BE2C (cell line): ENCODE measurements at regions not wholly inside any gene's neighbourhood (a gene's known extent, or its start where the extent isn't known, plus 50 kb on each side); places are given as distances from the start of the nearest gene placed in this dataset.

Source experiments
- DNase-seq: peaks from one replicate; pipeline ENCODE4 v3.0.0-alpha.2; 2020
- H3K27me3 ChIP-seq: fragments of 250-450 bp; sonication (Bioruptor Pico); 2 replicates; pipeline ENCODE4 v1.5.1; 2020; ENCODE audit warnings: mild to moderate bottlenecking
- H3K36me3 ChIP-seq: fragments of 250-450 bp; sonication (Bioruptor Pico); 2 replicates; pipeline ENCODE4 v1.5.1; 2020; ENCODE audit warnings: mild to moderate bottlenecking
- H3K4me1 ChIP-seq: fragments of 250-450 bp; sonication (Bioruptor Pico); 2 replicates; pipeline ENCODE4 v1.5.1; 2020
- H3K4me3 ChIP-seq: 2 replicates; pipeline ENCODE4 v1.5.1; 2011; ENCODE audit warnings: low read depth, low read length
- H3K9me3 ChIP-seq: fragments of 250-450 bp; sonication (Bioruptor Pico); 2 replicates; pipeline ENCODE4 v1.5.1; 2020
- CTCF ChIP-seq: IDR thresholded peaks from 2 replicates; pipeline ENCODE4 v1.5.1; 2012; ENCODE audit warnings: mild to moderate bottlenecking, low read depth, low read length

- H3K27me3 ChIP-seq, result no peaks in the 10 kb centered on the region
- no peaks in the 10 kb centered on the region for H3K9me3 ChIP-seq
- H3K36me3 ChIP-seq, result no peaks in the 10 kb centered on the region
- peaks cover 5% of the 10 kb centered on the region; the same call in 1 of the 2 replicates for H3K4me1 ChIP-seq
- DNase-seq, result no peak
- H3K4me3 ChIP-seq, result no peak overlapping the region
- no peak for TF ChIP-seq CTCF
Observed at GRCh38 chr12:86658303-86658702, 402.1 kb upstream of the MGAT4C start.

- no peaks in the 10 kb centered on the region for H3K9me3 ChIP-seq
- no peak for TF ChIP-seq CTCF
- H3K4me3 ChIP-seq, result no peak overlapping the region
- DNase-seq, result no peak
- H3K27me3 ChIP-seq, result no peaks in the 10 kb centered on the region
- no peaks in the 10 kb centered on the region for H3K4me1 ChIP-seq
- no peaks in the 10 kb centered on the region for H3K36me3 ChIP-seq
Observed at GRCh38 chr12:86647800-86648199, 391.6 kb upstream of the MGAT4C start.

- Histone ChIP-seq H3K4me1 (no peaks in the 10 kb centered on the region), H3K27me3 (no peaks in the 10 kb centered on the region), H3K9me3 (no peaks in the 10 kb centered on the region; the same call in 1 of the 2 replicates), H3K36me3 (no peaks in the 10 kb centered on the region), H3K4me3 (no peak overlapping the region)
- TF ChIP-seq CTCF, result no peak
- DNase-seq, result no peak
Observed at GRCh38 chr12:86634456-86635410, 378.5 kb upstream of the MGAT4C start.

- TF ChIP-seq CTCF, result no peak
- Histone ChIP-seq H3K9me3 (no peaks in the 10 kb centered on the region), H3K36me3 (no peaks in the 10 kb centered on the region), H3K4me1 (no peaks in the 10 kb centered on the region), H3K4me3 (no peak overlapping the region), H3K27me3 (no peaks in the 10 kb centered on the region)
- DNase-seq, result no peak
Observed at GRCh38 chr12:86627001-86627400, 370.8 kb upstream of the MGAT4C start.

- TF ChIP-seq CTCF, result no peak
- no peaks in the 10 kb centered on the region for H3K9me3 ChIP-seq
- no peaks in the 10 kb centered on the region for H3K27me3 ChIP-seq
- H3K36me3 ChIP-seq, result no peaks in the 10 kb centered on the region
- H3K4me3 ChIP-seq, result no peak overlapping the region
- no peak for DNase-seq
- no peaks in the 10 kb centered on the region; the same call in 1 of the 2 replicates for H3K4me1 ChIP-seq
Observed at GRCh38 chr12:86623267-86623666, 367.1 kb upstream of the MGAT4C start.

GRCh38 chr12:86621957-86622356 is 365.8 kb upstream of the MGAT4C start:
- H3K27me3 ChIP-seq, result no peaks in the 10 kb centered on the region
- no peaks in the 10 kb centered on the region for H3K9me3 ChIP-seq
- no peaks in the 10 kb centered on the region; the same call in 1 of the 2 replicates for H3K4me1 ChIP-seq
- no peak for DNase-seq
- no peak for TF ChIP-seq CTCF
- H3K36me3 ChIP-seq, result no peaks in the 10 kb centered on the region
- H3K4me3 ChIP-seq, result no peak overlapping the region
